ENCODE measurements at regions not wholly inside any gene's neighbourhood (a gene's known extent, or its start where the extent isn't known, plus 50 kb on each side); places are given as distances from the start of the nearest gene placed in this dataset.

DNA sequence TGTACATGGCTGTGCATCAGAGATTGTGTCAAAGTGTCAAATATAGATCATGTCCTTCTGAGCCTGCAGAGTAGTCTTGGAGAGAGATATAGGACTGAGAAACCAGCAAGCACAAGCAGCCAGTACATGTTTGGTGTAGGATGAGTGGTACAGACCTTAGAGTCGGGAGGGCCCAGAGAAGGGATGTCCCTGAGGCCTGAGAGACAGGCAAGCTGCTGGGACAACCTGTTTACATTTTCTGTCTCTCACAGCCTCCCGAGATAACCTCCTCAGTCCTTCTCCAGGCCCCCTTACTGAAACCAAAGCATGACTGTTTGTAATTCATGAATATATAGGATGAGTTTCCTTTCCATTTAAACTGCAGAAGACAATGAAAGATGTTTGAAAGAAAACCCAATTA, 182.4 kb upstream of the STT3B start:
- no CpG with 5 or more reads among the region's 2 CpGs for whole genome bisulfite sequencing, 2 experiments (ENCODE audit: extremely low coverage in 2 of 2, insufficient read length in 1 of 2)
- dilution Hi-C loops (cut with HindIII; ENCODE audit: low sequenced_read_pairs, unreplicated experiment), result no loop called here
- H3K27ac ChIP-seq (ENCODE audit: insufficient read depth, low read length), result no peak overlapping the region
- no peak overlapping the region for H3K4me2 ChIP-seq (ENCODE audit: low read depth, low read length)
- H2AFZ ChIP-seq (replicated peaks; ENCODE audit: low read length, poor library complexity), result peak overlapping the region; percentile 23
- no peaks in the 10 kb centered on the region for H3K9me1 ChIP-seq (ENCODE audit: insufficient read depth, low read length)
- peaks cover 3% of the 10 kb centered on the region; the same call in 1 of the 2 replicates for H3K27me3 ChIP-seq (ENCODE audit: control insufficient read depth, insufficient read depth, low read length)
- H3K23ac ChIP-seq (ENCODE audit: low read depth, low read length), result no peak overlapping the region
- no peak overlapping the region for H4K8ac ChIP-seq (ENCODE audit: low read depth in 2 of 2, low read length in 2 of 2)
- TF ChIP-seq NFE2L2 (IDR thresholded peaks at IDR 0.05; ENCODE audit: low read depth, low read length) (no peak), CEBPB (IDR thresholded peaks at IDR 0.05; ENCODE audit: low read depth, low read length) (no peak), MXI1 (IDR thresholded peaks at IDR 0.05; ENCODE audit: borderline replicate concordance, low read depth, low read length) (no peak), MAFK (IDR thresholded peaks at IDR 0.05; ENCODE audit: low read depth, low read length) (no peak), SMC3 (IDR thresholded peaks at IDR 0.05; ENCODE audit: low read depth, low read length) (no peak), RCOR1 (IDR thresholded peaks at IDR 0.05; ENCODE audit: insufficient replicate concordance, low read length) (no peak), RFX5 (IDR thresholded peaks at IDR 0.05; ENCODE audit: low read depth, low read length) (no peak), FOS (IDR thresholded peaks at IDR 0.05; ENCODE audit: low read depth, low read length) (no peak), CHD1 (IDR thresholded peaks at IDR 0.05; ENCODE audit: low read depth, low read length) (no peak), RAD21 (IDR thresholded peaks at IDR 0.05; ENCODE audit: low read length) (no peak), BHLHE40 (IDR thresholded peaks at IDR 0.05; ENCODE audit: low read depth, low read length) (no peak), MAZ (IDR thresholded peaks at IDR 0.05; ENCODE audit: borderline replicate concordance, low read depth, low read length) (no peak), POLR2A (IDR thresholded peaks at IDR 0.05; ENCODE audit: low read depth, low read length) (no peak)
- TF ChIP-seq, protein P1, sequence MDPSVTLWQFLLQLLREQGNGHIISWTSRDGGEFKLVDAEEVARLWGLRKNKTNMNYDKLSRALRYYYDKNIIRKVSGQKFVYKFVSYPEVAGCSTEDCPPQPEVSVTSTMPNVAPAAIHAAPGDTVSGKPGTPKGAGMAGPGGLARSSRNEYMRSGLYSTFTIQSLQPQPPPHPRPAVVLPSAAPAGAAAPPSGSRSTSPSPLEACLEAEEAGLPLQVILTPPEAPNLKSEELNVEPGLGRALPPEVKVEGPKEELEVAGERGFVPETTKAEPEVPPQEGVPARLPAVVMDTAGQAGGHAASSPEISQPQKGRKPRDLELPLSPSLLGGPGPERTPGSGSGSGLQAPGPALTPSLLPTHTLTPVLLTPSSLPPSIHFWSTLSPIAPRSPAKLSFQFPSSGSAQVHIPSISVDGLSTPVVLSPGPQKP (IDR thresholded peaks at IDR 0.05; ENCODE audit: borderline replicate concordance, low read depth, low read length), result no peak
- TF ChIP-seq, protein P2, sequence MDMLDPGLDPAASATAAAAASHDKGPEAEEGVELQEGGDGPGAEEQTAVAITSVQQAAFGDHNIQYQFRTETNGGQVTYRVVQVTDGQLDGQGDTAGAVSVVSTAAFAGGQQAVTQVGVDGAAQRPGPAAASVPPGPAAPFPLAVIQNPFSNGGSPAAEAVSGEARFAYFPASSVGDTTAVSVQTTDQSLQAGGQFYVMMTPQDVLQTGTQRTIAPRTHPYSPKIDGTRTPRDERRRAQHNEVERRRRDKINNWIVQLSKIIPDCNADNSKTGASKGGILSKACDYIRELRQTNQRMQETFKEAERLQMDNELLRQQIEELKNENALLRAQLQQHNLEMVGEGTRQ (IDR thresholded peaks at IDR 0.05; ENCODE audit: low read depth, low read length), result no peak
- TF ChIP-seq, protein P3, sequence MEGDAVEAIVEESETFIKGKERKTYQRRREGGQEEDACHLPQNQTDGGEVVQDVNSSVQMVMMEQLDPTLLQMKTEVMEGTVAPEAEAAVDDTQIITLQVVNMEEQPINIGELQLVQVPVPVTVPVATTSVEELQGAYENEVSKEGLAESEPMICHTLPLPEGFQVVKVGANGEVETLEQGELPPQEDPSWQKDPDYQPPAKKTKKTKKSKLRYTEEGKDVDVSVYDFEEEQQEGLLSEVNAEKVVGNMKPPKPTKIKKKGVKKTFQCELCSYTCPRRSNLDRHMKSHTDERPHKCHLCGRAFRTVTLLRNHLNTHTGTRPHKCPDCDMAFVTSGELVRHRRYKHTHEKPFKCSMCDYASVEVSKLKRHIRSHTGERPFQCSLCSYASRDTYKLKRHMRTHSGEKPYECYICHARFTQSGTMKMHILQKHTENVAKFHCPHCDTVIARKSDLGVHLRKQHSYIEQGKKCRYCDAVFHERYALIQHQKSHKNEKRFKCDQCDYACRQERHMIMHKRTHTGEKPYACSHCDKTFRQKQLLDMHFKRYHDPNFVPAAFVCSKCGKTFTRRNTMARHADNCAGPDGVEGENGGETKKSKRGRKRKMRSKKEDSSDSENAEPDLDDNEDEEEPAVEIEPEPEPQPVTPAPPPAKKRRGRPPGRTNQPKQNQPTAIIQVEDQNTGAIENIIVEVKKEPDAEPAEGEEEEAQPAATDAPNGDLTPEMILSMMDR (conservative IDR thresholded peaks at IDR 0.05; ENCODE audit: low read depth, low read length), result no peak
- H2BK15ac ChIP-seq (ENCODE audit: low read depth, low read length), result no peak overlapping the region
- no peak overlapping the region for H2BK20ac ChIP-seq (ENCODE audit: low read depth, low read length)
- no peak overlapping the region for H4K91ac ChIP-seq (ENCODE audit: insufficient read depth, low read depth, low read length)
- DNase-seq, result no peak
- no peak overlapping the region for H3K18ac ChIP-seq (ENCODE audit: low read depth, low read length)
- H2BK5ac ChIP-seq (ENCODE audit: low read depth, low read length, poor library complexity, severe bottlenecking), result no peak overlapping the region
- CTCF ChIA-PET, result no interaction called here
- H3K56ac ChIP-seq (ENCODE audit: extremely low read depth, insufficient read depth, low read length), result no peak overlapping the region
- no peaks in the 10 kb centered on the region for H3K79me1 ChIP-seq (ENCODE audit: low read depth in 1 of 2, low read length in 2 of 2)
- no peak overlapping the region for H3K4ac ChIP-seq (ENCODE audit: low read depth, low read length)
- H2BK120ac ChIP-seq (ENCODE audit: low read depth, low read length), result no peak overlapping the region
- no TSS peak for BruUV-seq (replicated peaks)
- no peak overlapping the region for H3K4me3 ChIP-seq (ENCODE audit: insufficient read depth, low read depth, low read length)
- in situ Hi-C loops (cut with MboI; ENCODE audit: low sequenced_read_pairs), result no loop called here
- no peak for ATAC-seq (ENCODE audit: low read depth)
- POLR2A ChIA-PET (ENCODE audit: unreplicated experiment), result no interaction called here
- no peaks in the 10 kb centered on the region for H3K4me1 ChIP-seq (ENCODE audit: control insufficient read depth, insufficient read depth, low read length)
- H3K9me3 ChIP-seq (ENCODE audit: control insufficient read depth, insufficient read depth, low read length), result no peaks in the 10 kb centered on the region
- H3K36me3 ChIP-seq (ENCODE audit: control insufficient read depth, insufficient read depth, low read length), result no peaks in the 10 kb centered on the region
- no peak overlapping the region for H2AK9ac ChIP-seq (replicated peaks; ENCODE audit: low read depth, low read length, poor library complexity)
- H3K9ac ChIP-seq (ENCODE audit: low read depth, low read length), result no peak overlapping the region
- H4K20me1 ChIP-seq (ENCODE audit: insufficient read depth, low read length), result no peaks in the 10 kb centered on the region
- H2AK5ac ChIP-seq (ENCODE audit: low read depth, low read length), result no peak overlapping the region
- no peak overlapping the region for H3K14ac ChIP-seq (replicated peaks; ENCODE audit: low read depth, low read length)
- intact Hi-C loops (cut with micrococcal nuclease), result no loop called here
- no peak overlapping the region for H4K5ac ChIP-seq (ENCODE audit: low read depth, low read length)

All from IMR-90 (cell line).